ENCODE measurements at regions not wholly inside any gene's neighbourhood (a gene's known extent, or its start where the extent isn't known, plus 50 kb on each side); places are given as distances from the start of the nearest gene placed in this dataset.

- Histone ChIP-seq H3K9ac (ENCODE audit: low read length in 5 of 5) (no peak overlapping the region), H3K36me3 (ENCODE audit: control insufficient read depth in 5 of 5, insufficient read depth in 5 of 5, low read length in 5 of 5) (no peaks in the 10 kb centered on the region), H3K27me3 (ENCODE audit: control insufficient read depth in 5 of 5, insufficient read depth in 4 of 5, low read length in 5 of 5) (peaks cover 0 to 9% (median 3%) of the 10 kb centered on the region in 5 donors), H3K9me3 (ENCODE audit: control insufficient read depth in 5 of 5, low read length in 5 of 5) (peaks cover 0 to 4% (median 3%) of the 10 kb centered on the region in 5 donors), H3K4me1 (ENCODE audit: control insufficient read depth in 5 of 5, insufficient read depth in 5 of 5, low read length in 5 of 5) (no peaks in the 10 kb centered on the region), H3K27ac (ENCODE audit: low read depth, low read length) (no peak overlapping the region), H3K4me3 (ENCODE audit: low read depth in 1 of 5, low read length in 5 of 5) (no peak overlapping the region)
Measured at GRCh38 chr20:24817351-24817750, 131.7 kb upstream of the CST7 start.

- Histone ChIP-seq H3K4me1 (ENCODE audit: control insufficient read depth in 5 of 5, insufficient read depth in 5 of 5, low read length in 5 of 5) (no peaks in the 10 kb centered on the region), H3K36me3 (ENCODE audit: control insufficient read depth in 5 of 5, insufficient read depth in 5 of 5, low read length in 5 of 5) (no peaks in the 10 kb centered on the region), H3K27me3 (ENCODE audit: control insufficient read depth in 5 of 5, insufficient read depth in 4 of 5, low read length in 5 of 5) (peaks cover 0 to 9% (median 3%) of the 10 kb centered on the region in 5 donors), H3K9ac (ENCODE audit: low read length in 5 of 5) (no peak overlapping the region), H3K4me3 (ENCODE audit: low read depth in 1 of 5, low read length in 5 of 5) (no peak overlapping the region), H3K9me3 (ENCODE audit: control insufficient read depth in 5 of 5, low read length in 5 of 5) (peaks cover 0 to 4% (median 2%) of the 10 kb centered on the region in 5 donors), H3K27ac (ENCODE audit: low read depth, low read length) (no peak overlapping the region)
Measured at GRCh38 chr20:24818056-24818455, 131.0 kb upstream of the CST7 start.

GRCh38 chr20:24819331-24819965 is 129.6 kb upstream of the CST7 start:
- no peak overlapping the region for H3K4me3 ChIP-seq (ENCODE audit: low read depth in 1 of 5, low read length in 5 of 5)
- no peaks in the 10 kb centered on the region for H3K36me3 ChIP-seq (ENCODE audit: control insufficient read depth in 5 of 5, insufficient read depth in 5 of 5, low read length in 5 of 5)
- H3K27me3 ChIP-seq (ENCODE audit: control insufficient read depth in 5 of 5, insufficient read depth in 4 of 5, low read length in 5 of 5), result peaks cover 0 to 9% (median 3%) of the 10 kb centered on the region in 5 donors
- no peaks in the 10 kb centered on the region for H3K4me1 ChIP-seq (ENCODE audit: control insufficient read depth in 5 of 5, insufficient read depth in 5 of 5, low read length in 5 of 5)
- H3K9me3 ChIP-seq (ENCODE audit: control insufficient read depth in 5 of 5, low read length in 5 of 5), result peaks cover 0 to 6% (median 3%) of the 10 kb centered on the region in 5 donors
- no peak overlapping the region for H3K27ac ChIP-seq (ENCODE audit: low read depth, low read length)
- no peak overlapping the region for H3K9ac ChIP-seq (ENCODE audit: low read length in 5 of 5)

- no peak overlapping the region for H3K27ac ChIP-seq (ENCODE audit: low read depth, low read length)
- H3K27me3 ChIP-seq (ENCODE audit: control insufficient read depth in 5 of 5, insufficient read depth in 4 of 5, low read length in 5 of 5), result peaks cover 0 to 6% (median 3%) of the 10 kb centered on the region in 5 donors
- H3K9ac ChIP-seq (ENCODE audit: low read length in 5 of 5), result no peak overlapping the region
- no peak overlapping the region for H3K4me3 ChIP-seq (ENCODE audit: low read depth in 1 of 5, low read length in 5 of 5)
- H3K4me1 ChIP-seq (ENCODE audit: control insufficient read depth in 5 of 5, insufficient read depth in 5 of 5, low read length in 5 of 5), result no peaks in the 10 kb centered on the region
- no peaks in the 10 kb centered on the region for H3K36me3 ChIP-seq (ENCODE audit: control insufficient read depth in 5 of 5, insufficient read depth in 5 of 5, low read length in 5 of 5)
- H3K9me3 ChIP-seq (ENCODE audit: control insufficient read depth in 5 of 5, low read length in 5 of 5), result peaks cover 0 to 6% (median 3%) of the 10 kb centered on the region in 5 donors
Measured at GRCh38 chr20:24820345-24820744, 128.7 kb upstream of the CST7 start.

- Histone ChIP-seq H3K4me3 (ENCODE audit: low read depth in 1 of 5, low read length in 5 of 5) (no peak overlapping the region), H3K27me3 (ENCODE audit: control insufficient read depth in 5 of 5, insufficient read depth in 4 of 5, low read length in 5 of 5) (peaks cover 0 to 4% (median 0%) of the 10 kb centered on the region in 5 donors), H3K36me3 (ENCODE audit: control insufficient read depth in 5 of 5, insufficient read depth in 5 of 5, low read length in 5 of 5) (no peaks in the 10 kb centered on the region), H3K9me3 (ENCODE audit: control insufficient read depth in 5 of 5, low read length in 5 of 5) (peaks cover 0 to 6% (median 3%) of the 10 kb centered on the region in 5 donors), H3K4me1 (ENCODE audit: control insufficient read depth in 5 of 5, insufficient read depth in 5 of 5, low read length in 5 of 5) (no peaks in the 10 kb centered on the region), H3K9ac (ENCODE audit: low read length in 5 of 5) (no peak overlapping the region), H3K27ac (ENCODE audit: low read depth, low read length) (no peak overlapping the region)
Measured at GRCh38 chr20:24821391-24821790, 127.7 kb upstream of the CST7 start.

GRCh38 chr20:24823176-24823784 is 125.8 kb upstream of the CST7 start:
- Histone ChIP-seq H3K4me3 (ENCODE audit: low read depth in 1 of 5, low read length in 5 of 5) (no peak overlapping the region), H3K27me3 (ENCODE audit: control insufficient read depth in 5 of 5, insufficient read depth in 4 of 5, low read length in 5 of 5) (peaks cover 0 to 4% (median 0%) of the 10 kb centered on the region in 5 donors), H3K9ac (ENCODE audit: low read length in 5 of 5) (no peak overlapping the region), H3K36me3 (ENCODE audit: control insufficient read depth in 5 of 5, insufficient read depth in 5 of 5, low read length in 5 of 5) (no peaks in the 10 kb centered on the region), H3K4me1 (ENCODE audit: control insufficient read depth in 5 of 5, insufficient read depth in 5 of 5, low read length in 5 of 5) (no peaks in the 10 kb centered on the region), H3K27ac (ENCODE audit: low read depth, low read length) (no peak overlapping the region), H3K9me3 (ENCODE audit: control insufficient read depth in 5 of 5, low read length in 5 of 5) (peaks cover 0 to 6% (median 3%) of the 10 kb centered on the region in 5 donors)

GRCh38 chr20:24823989-24824693 is 124.9 kb upstream of the CST7 start:
- peaks cover 0 to 6% (median 3%) of the 10 kb centered on the region in 5 donors for H3K9me3 ChIP-seq (ENCODE audit: control insufficient read depth in 5 of 5, low read length in 5 of 5)
- H3K36me3 ChIP-seq (ENCODE audit: control insufficient read depth in 5 of 5, insufficient read depth in 5 of 5, low read length in 5 of 5), result no peaks in the 10 kb centered on the region
- peaks cover 0 to 4% (median 0%) of the 10 kb centered on the region in 5 donors for H3K27me3 ChIP-seq (ENCODE audit: control insufficient read depth in 5 of 5, insufficient read depth in 4 of 5, low read length in 5 of 5)
- no peak overlapping the region for H3K27ac ChIP-seq (ENCODE audit: low read depth, low read length)
- no peak overlapping the region for H3K9ac ChIP-seq (ENCODE audit: low read length in 5 of 5)
- no peak overlapping the region for H3K4me3 ChIP-seq (ENCODE audit: low read depth in 1 of 5, low read length in 5 of 5)
- H3K4me1 ChIP-seq (ENCODE audit: control insufficient read depth in 5 of 5, insufficient read depth in 5 of 5, low read length in 5 of 5), result no peaks in the 10 kb centered on the region

- H3K9me3 ChIP-seq (ENCODE audit: control insufficient read depth in 5 of 5, low read length in 5 of 5), result peaks cover 0 to 6% (median 0%) of the 10 kb centered on the region in 5 donors
- no peaks in the 10 kb centered on the region for H3K36me3 ChIP-seq (ENCODE audit: control insufficient read depth in 5 of 5, insufficient read depth in 5 of 5, low read length in 5 of 5)
- H3K27me3 ChIP-seq (ENCODE audit: control insufficient read depth in 5 of 5, insufficient read depth in 4 of 5, low read length in 5 of 5), result peaks cover 0 to 4% (median 0%) of the 10 kb centered on the region in 5 donors
- no peak overlapping the region for H3K27ac ChIP-seq (ENCODE audit: low read depth, low read length)
- no peaks in the 10 kb centered on the region for H3K4me1 ChIP-seq (ENCODE audit: control insufficient read depth in 5 of 5, insufficient read depth in 5 of 5, low read length in 5 of 5)
- H3K4me3 ChIP-seq (ENCODE audit: low read depth in 1 of 5, low read length in 5 of 5), result no peak overlapping the region
- no peak overlapping the region for H3K9ac ChIP-seq (ENCODE audit: low read length in 5 of 5)
Measured at GRCh38 chr20:24825591-24825990, 123.5 kb upstream of the CST7 start.

GRCh38 chr20:24827603-24828295 is 121.3 kb upstream of the CST7 start:
- H3K4me1 ChIP-seq (ENCODE audit: control insufficient read depth in 5 of 5, insufficient read depth in 5 of 5, low read length in 5 of 5), result no peaks in the 10 kb centered on the region
- H3K27ac ChIP-seq (ENCODE audit: low read depth, low read length), result no peak overlapping the region
- no peaks in the 10 kb centered on the region for H3K36me3 ChIP-seq (ENCODE audit: control insufficient read depth in 5 of 5, insufficient read depth in 5 of 5, low read length in 5 of 5)
- H3K9ac ChIP-seq (ENCODE audit: low read length in 5 of 5), result no peak overlapping the region
- no peak overlapping the region for H3K4me3 ChIP-seq (ENCODE audit: low read depth in 1 of 5, low read length in 5 of 5)
- H3K27me3 ChIP-seq (ENCODE audit: control insufficient read depth in 5 of 5, insufficient read depth in 4 of 5, low read length in 5 of 5), result no peaks in the 10 kb centered on the region
- peaks cover 0 to 9% (median 3%) of the 10 kb centered on the region in 5 donors for H3K9me3 ChIP-seq (ENCODE audit: control insufficient read depth in 5 of 5, low read length in 5 of 5)
